LHCN-M2 (cell line): ENCODE measurements at regions not wholly inside any gene's neighbourhood (a gene's known extent, or its start where the extent isn't known, plus 50 kb on each side); places are given as distances from the start of the nearest gene placed in this dataset.
"Not testable (repeated sequence)": the region's sequence is repeated elsewhere in the genome, so short reads cannot be mapped to it uniquely, and the experiment has no call there.

Experiments used
- DNase-seq: peaks from one replicate; pipeline ENCODE4 v3.0.0-alpha.2; 2012; ENCODE audit warnings: low read depth

DNA sequence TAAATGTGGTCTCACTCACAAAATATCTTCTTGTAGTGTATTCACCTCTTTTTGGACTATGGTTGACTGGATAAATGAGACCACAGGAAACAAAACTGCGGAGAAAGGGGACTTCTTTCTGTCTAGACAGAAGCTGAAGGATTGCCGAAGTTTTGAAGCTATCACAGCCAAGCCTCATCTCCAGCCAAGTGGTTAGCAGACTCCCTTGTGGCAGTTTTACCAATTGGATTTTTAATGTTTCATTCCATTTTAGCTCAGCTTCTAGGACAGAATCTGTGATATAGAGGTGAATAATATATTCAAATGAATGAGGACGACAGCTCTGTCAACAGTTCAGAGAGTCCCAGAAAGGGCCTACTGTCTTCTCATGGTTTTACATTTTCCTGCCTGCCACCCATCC, 215.7 kb upstream of the ZNF608 start:
- no peak for DNase-seq

DNA sequence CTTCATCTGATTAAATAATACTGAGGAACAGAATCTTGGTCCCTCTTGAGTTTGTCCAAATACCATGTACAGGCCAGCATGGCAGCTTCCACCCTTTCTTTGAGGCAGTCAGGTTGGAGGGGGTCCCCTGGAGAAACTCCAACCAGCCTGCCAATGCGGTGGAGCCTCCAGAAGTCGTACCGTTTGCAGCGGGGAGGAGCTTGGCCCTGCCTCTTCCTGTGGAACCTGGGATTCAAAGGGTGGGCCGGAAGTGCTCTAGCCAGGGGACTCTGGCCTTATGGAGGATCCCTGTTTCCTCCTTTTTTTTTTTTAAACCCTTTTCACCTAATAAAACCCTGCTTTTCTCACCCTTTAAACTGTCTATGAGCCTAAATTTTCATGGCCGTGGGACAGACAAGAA, 216.3 kb upstream of the ZNF608 start:
- no peak for DNase-seq

DNA sequence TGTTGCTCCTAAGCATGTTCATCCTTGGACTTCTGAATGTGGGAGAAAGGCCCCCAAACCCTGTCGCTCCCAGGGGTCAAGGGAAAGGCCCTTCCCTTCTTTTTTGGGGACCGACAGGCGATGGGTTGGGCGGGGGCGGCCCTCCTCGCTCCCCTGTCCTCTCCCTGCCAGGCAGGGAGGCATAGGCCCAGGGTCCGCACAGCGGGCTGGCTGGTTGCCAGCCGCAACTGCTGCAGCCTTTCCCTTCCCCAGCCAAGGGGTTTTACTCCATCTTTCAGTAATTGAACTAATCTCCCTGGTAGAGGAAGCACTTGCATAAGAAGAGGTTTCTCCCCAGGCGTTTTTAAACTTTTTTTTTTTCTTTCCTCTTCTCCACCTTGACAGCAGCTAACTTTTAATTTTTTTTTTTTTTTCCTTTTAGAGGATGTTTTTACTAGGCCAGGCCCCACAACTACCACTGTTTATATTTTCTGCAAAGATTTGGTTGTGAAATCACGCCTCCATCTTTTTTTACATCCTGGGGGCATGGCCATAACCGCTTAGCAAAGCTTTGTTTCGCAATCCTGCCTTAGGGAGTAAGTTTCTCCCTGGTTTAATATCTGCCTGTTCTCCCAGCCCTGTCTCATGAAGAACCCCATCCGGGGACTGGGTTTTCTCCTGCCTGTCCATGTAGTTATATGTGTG, 216.9 kb upstream of the ZNF608 start:
- DNase-seq: peak; percentile 44

DNA sequence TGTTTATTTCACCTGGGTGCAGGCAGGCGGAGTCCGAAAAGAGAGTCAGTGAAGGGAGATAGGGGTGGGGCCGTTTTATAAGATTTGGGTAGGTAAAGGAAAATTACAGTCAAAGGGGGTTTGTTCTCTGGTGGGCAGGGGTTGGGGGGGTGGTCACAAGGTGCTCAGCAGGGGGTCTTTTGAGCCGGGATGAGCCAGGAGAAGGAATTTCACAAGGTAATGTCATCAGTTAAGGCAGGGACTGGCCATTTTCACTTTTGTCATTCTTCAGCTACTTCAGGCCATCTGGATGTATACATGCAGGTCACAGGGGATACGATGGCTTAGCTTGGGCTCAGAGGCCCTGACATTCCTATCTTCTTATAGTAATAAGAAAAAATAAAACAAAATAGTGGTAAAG, 220.3 kb upstream of the ZNF608 start:
- DNase-seq: not testable (repeated sequence)

DNA sequence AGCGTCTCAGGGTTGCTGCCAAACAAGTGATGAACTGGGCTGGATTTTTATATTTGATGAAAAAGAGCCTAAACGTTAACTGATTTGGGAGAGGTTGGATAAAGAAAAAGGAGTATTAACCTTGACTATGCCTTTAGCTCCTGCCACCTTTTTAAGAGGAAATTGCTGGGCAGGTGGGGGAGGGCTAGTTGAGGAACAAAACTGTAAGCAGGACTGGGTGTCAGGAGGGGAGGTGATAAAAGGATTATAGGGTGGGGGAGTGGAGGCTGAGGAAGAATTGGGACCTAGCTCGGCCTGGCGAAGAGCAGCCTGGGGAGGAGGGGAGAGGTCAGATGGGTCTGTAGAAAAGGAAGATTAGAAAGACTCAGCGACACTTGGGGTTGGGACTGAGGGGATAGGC, 223.9 kb upstream of the ZNF608 start:
- not testable (repeated sequence) for DNase-seq

DNA sequence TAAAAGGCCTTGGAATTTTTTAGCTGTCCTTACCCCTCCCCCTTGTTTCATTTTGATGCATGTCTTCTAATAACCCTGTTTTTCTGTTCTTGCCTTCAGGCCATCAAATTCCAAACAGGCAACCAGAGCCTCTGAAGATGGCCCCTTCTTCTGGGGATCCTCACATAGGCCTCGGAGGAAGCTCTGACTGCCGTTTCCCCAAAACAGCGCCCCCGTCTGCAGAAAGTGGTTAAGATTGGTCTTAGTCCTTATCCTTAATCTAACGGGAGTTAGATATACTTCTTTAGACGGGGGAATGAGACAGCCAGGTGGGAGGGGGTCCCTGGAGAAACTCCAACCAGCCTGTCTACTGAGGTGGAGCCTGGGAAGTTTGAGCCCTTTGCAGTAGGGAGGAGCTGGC, 226.3 kb upstream of the ZNF608 start:
- no peak for DNase-seq

DNA sequence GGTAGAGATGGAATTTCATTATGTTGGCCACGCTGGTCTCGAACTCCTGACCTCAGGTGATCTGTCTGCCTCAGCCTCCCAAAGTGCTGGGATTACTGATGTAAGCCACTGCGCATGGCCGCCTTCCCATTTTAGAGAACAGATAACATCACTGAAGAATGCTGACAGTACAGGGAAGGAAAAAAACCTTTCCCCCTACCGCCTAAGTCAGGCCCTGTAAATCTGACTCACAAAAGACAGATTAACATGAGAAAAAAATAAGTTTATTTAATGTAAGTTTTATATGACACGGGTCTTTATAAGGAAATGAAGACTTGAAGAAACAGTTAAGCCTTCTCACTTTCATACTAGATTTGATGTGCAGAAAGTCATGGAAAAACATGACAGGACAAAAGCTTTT, 227.2 kb upstream of the ZNF608 start:
- DNase-seq: no peak

DNA sequence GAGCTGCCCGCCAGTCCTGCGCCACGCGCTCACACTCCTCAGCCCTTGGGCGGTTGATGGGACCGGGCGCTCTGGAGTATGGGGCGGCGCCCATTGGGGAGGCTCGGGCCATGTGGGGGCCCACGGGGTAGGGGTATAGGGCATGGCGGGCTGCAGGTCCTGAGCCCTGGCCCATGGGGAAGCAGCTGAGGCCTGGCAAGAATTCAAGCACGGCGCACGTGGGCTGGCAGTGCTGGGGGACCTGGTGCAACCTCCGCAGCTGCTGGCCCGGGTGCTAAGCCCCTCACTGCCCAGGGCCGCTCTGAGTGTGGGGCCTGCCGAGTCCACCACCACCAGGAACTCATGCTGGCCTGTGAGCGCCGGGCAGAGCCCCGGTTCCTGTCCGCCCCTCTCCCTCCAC, 229.6 kb upstream of the ZNF608 start:
- DNase-seq: no peak

DNA sequence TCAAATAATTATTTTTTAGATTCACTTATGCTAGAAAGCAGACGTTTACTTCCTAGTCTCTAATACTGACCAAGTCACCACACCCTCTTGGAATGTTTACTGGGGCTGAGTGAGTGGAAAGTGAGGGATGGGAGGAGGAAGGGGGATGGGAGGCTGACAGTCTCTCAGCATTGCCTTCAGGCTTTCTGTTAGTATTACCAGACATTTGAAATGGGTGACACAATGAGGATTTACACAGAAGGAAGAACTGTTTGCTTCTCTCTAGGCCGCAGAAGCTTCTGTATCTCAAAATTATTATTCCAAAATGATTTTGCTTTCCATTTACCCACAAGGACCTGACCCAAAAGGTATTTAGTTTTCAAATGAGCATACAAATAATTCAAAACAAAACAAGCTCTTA, 232.8 kb upstream of the ZNF608 start:
- no peak for DNase-seq

DNA sequence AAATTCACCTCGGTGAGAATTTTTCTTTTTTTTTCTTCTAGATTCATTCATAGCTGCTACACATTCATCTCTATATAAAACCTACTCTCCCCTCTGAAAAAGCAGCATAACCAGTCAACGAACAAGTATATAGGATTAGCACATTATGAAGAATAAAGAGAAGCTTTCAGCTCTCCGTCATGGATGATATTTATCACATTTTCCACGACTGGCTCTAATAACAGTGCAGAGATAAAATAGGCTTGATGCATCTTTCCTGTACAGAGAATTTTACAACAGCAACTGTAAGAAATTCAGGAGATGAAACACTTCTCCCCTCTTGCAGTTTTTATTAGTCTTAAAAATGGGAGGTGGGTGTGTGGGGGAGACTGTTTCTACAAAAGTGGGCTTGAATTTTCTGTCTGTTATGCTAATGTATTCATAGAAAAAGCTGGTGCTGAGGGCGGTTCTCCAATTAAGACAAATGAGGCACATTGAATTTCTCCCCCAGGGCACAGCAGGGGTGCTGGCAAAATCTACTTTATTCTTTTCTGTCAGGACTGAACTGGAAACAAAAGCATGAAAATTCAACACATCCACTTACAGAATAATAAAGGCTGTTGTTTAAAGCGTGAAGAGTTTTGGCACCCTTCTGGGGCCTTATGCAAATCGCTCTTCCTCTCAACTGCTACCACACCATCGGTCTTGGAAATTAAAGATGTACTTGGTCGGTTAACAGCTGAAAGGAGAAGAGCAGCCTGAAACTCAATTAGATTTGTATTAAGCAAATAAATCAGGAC, 233.9 kb upstream of the ZNF608 start:
- no peak for DNase-seq

DNA sequence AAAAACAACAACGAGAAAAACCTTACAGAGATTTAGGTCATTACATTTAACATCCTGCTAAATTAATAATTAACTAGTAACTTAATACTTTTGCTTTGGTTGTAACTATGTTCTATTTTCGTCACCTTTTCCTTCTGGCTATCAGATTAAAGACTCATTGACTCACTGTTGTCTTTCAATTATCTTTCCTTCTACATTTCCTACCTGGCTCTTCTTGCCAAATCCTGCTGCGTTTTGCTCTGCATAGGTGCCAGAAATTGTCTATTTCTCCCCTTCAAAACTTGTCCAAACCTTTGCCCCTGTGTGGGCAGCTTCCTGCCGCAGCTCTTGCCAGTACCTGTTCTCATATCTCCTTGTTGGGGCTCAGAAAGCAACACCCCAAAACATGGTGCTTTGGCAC, 235.5 kb upstream of the ZNF608 start:
- no peak for DNase-seq

DNA sequence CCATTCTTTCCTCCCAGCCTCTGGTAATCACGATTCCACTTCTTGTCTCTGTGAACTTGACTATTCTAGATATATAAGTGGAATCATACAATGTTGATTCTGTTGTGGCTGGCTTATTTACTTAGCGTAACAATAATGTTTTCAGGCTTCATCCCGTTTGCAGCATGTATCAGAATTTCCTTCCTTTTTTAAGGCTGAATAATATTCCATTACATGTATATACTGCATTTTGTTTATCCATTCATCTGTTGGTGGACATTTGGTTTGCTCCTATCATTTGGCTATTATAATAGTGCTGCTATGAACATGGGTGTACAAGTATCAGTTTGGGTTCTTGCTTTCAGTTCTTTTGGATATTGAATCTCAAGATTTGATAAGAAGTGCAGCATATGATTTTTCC, 239.7 kb upstream of the ZNF608 start:
- no peak for DNase-seq

DNA sequence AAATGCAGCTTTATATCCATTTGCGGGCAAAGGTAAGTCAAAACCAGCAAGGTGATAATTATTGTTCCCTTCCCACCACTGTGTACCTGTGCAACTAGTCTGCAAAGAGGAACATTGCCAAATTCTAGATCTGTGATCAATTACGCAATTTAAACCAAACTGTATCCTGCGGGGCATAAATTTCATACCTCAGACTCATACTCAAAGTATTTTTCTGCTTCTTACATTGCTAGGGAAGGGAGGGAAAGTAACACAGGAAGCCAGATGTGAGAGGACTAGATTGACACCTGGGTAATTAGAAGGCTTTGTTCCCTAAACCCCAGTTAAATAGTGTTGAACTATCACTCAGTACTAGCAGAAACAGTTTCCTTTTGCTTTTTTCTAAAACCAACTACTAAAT, 240.2 kb upstream of the ZNF608 start:
- no peak for DNase-seq

DNA sequence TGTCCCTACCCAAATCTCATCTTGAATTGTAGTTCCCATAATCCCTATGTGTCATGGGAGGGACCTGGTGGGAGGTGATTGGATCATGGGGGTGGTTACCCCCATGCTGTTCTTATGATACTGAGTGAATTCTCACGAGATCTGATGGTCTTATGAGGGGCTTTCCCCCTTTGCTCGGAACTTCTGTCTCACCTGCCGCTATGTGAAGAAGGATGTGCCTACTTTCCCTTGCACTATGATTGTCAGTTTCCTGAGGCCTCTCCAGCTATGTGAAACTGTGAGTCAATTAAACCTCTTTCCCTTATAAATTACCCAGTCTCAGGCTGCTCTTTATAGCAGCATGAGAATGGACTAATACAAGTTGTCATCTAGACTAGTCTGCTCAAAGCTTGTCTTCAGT, 241.3 kb upstream of the ZNF608 start:
- DNase-seq: not testable (repeated sequence)

DNA sequence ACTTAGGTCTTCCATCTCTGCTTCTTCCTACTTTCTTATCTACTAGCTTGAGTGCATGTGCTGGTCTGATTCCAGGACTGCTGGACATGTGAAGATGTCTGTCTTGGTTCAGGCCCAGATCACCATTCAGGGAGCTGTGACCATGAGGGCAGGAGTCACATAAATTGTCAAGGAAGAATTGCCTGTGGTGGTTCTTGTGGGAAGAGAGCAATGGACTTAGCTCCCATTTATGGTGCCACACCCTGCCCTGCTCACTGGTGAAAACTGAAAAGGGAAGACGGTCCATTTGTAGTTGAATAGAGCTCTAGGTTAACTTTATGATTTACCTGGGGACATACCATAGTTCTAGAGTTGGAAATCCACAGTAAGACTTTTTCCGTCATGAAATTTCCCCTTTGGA, 244.3 kb upstream of the ZNF608 start:
- DNase-seq: no peak

DNA sequence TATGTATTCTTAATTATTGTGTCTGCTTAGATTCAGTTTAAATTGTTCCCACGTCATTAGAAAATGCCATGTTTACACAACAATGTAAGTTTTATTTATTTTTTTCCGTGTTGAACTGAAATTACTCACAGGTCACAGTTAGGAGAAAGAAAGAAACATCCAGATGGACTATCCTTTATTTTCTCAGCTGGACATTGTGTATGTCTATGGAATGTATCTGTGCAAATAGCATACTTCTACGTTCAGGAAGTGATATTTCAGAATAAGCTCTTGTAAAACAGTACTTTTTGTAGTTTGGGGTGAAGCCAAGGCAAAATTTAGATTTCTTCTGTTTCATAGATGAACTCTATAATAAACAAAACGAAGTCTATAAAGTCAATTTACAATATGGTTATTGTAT, 249.0 kb upstream of the ZNF608 start:
- peak; percentile 36 for DNase-seq

DNA sequence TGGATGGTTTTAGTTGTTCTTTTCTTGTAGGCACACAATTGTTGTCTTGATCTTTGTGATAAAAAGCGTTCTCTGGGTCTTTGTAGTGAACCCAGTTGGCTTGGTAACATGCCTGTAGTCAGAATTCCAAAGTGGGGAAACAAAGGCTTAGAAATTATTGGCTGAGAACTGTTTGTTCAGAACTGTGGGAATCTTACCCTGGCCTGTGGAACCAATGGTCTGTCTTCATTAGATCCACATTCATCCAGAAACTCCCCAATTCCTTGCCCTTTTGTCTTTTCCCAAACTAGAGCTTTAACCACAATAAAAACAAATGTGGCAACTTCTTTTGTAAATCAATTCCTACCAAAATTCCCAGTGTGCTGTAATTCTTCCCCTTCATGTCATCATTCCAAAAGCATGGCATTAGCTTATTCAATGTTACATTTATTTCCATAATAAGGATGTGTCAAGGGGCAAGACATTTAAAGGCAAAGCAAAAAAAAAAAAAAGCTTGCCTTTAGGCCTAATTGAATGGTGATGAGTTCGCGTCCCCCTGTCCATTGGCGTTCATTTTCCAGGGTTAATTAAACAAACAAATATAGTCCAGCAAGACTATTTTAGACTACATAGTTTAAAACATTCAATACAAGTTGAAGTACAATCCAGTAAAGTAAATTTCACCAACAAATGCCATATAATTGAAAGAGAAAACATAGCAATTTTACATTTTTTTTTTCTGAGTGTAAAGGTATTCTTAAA, 249.8 kb upstream of the ZNF608 start:
- DNase-seq: peak; percentile 24

DNA sequence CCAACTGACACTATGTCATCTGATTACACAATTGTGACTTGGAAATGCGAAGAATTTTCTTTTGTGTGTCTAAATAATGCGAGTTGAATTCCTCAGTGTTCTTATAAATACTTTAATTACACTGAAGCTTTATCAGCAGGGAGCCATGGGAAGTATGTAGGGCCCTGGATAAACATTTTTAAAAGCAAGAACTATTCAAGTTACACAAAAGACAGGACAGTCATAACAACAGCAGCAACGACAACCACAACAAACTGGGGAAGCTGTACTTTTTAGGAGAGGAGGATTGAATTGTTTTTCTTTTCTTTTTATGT, 250.3 kb upstream of the ZNF608 start:
- peak; percentile 19 for DNase-seq

DNA sequence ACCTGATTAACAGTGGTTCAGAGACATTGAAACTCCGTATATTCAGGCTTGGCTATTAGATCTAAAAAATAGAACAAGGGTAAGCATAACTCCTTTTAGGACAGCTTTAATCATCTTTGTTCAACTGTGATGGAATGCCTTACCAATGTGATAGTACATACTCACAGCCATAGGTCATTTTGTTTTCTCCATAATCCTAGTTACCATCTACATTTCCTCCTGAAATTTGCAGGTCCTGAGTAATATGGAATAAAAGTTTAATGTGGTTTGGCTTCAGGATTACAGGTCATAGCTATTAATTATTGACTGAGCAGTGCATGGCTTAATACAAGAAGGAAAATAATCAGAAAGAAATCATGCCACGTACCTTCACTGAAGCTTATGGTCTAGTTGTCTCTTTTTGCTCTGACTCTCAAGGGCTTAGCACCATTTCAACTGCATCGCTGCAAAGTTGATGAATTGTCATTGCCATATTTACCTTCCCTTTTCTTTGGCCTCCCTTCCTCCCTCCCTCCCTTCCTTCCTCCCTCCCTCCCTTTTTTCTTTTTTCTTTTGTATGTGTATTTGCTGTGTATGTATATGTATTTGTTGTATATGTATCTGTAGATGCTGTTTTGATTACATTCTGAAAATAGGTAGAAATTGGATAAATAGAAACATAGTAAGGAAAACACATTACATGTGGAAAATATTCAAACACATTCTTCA, 250.9 kb upstream of the ZNF608 start:
- no peak for DNase-seq

DNA sequence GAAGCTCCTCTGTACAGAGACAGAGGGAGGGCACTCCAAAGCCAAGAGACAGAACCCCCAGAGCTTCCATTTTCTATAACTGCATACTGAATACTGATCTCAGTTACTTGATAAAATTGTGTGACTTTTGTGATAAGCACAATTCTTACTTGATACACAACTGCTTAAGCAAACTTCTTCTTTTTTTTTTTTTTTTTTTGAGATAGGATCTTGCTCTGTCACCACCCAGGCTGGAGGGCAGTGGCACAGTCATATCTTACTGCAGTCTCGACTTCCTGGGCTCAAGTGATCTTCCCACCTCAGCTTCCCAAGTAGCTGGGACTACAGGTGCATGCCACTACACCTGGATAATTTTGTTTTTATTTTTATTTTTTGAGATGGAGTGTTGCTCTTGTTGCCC, 252.1 kb upstream of the ZNF608 start:
- DNase-seq: no peak

DNA sequence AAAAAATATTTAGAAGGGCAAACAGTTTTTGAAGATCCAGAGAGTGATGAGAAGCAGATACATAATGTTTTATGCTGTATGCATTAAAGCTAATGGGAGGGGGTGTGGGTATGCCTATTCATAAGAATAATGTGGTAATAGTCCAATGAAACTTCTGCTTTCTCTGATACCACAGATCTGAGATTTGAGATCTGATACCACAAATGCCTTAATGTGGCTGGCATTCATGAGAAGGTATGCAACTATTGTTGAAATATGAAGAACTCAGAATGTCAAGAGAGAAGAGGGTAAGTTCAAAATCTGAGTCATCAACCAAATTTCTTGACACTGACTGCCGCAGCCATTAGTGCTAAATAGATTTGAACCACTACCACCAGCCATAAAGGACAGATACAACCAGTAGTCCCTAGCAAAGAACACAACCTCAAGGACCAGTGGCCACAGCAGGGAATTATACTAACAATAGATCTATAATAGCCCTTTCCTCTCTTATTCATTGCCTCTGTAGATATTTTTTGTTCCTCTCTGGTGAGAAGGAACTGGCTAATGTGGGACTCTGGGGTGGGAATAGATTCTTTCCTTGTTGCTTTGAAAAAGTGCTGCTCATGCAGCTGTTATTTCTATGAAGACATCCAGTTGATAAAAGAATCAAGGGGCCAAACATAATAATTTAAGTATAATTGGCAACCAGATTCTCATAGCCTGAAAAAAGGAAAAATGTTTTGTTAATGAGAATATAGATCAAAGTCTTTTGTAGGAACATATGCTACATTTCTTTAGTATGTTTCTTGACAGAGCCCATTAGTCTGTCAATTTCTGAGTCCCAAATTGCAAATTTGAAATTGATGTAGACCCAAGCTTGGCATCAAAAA, 256.5 kb upstream of the ZNF608 start:
- DNase-seq: no peak
